GM21423 (cell line): ENCODE measurements at regions not wholly inside any gene's neighbourhood (a gene's known extent, or its start where the extent isn't known, plus 50 kb on each side); places are given as distances from the start of the nearest gene placed in this dataset.

Source experiments
- ATAC-seq: cut with Tn5 transposase; IDR thresholded peaks from one replicate; pipeline ENCODE4 v1.9.1; 2021; ENCODE audit warnings: mild to moderate bottlenecking, moderate library complexity; ENCODE audit not compliant: unreplicated experiment

- ATAC-seq: no peak
Measured at GRCh38 chr3:44048196-44048924, 193.3 kb upstream of the TOPAZ1 start.

DNA sequence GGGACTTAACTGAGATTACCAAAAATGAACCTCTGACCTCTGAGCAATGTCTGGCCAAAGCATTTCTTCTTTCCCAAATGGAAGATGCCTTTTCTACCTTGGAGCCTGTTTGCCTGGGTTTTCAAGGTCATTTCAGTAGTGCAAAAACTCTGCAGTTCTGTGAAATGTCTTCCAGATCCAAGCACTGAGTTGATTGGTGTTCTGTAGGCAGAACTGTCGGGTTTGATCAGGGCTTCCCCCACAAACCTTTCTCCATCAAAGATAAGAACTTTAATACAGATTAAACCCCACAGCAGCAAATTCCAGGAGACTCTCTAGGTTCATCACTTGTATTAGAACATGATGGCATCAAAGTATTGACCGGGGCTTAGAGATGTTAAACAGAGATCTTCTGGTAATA, 192.7 kb upstream of the TOPAZ1 start:
- no peak for ATAC-seq

GRCh38 chr3:44050101-44050500, 191.6 kb upstream of the TOPAZ1 start:
- ATAC-seq: no peak

GRCh38 chr3:44050867-44051266, 190.8 kb upstream of the TOPAZ1 start:
- no peak for ATAC-seq

GRCh38 chr3:44055951-44056350, 185.7 kb upstream of the TOPAZ1 start:
- ATAC-seq: no peak

- no peak for ATAC-seq
Measured at GRCh38 chr3:44056446-44057240, 185.0 kb upstream of the TOPAZ1 start.

DNA sequence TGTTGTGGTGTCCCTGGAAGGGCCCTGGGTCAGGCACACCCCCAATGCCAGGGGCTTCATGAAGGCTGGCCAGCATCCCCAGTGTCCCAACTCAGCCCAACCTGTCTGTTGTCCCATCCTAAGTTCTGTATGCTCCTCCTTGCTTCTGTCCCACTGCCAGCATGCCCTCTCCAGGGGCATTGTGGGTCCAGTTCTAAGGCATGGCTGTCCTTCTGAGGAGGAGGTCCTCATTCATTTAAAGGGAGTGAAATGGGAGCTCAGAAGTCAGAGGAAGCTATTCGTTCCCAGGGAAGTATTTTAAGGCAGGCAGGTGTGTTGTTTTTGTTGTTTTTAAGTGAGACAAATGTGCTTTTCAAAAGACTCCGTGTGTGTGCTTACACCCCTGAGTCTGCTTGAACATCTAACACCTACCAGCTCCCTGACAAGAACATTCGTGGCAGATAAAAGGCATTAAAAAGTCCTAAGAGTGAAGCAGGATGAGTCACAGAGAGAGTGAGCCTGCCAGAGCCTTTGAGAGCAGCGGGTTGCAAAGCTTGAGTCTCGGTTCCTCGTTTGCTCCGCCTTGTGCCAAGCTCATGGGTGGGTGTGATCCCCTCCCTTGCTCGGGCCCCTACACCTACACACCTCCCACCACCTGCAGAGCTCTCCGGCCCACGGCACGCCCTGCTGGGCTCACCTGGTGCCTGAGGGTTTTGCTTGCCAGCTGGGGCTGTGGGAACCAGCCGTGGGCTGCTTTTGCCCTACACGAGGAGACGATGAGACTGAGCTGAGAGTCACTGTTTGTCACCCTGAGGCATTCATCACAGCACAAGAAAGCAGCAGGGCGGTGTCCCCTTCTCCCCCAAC, 183.4 kb upstream of the TOPAZ1 start:
- peak; percentile 89 for ATAC-seq

DNA sequence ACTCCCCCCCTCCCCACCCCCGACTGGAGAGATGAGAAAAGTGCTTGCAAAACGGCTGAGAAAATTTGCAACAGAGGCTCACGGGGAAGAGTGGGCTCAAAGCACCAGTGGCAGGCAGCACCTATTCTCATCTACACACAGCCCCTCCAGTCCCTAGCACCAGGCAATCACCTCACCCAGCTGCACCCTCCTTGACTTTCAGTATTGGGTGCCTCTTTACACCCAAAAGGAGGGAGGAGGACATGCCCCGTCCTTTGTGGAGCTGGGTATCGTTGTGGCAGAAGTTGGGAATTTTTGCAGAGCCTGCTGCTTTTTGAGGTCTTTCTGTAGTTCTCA, 182.8 kb upstream of the TOPAZ1 start:
- peak; percentile 11 for ATAC-seq

- no peak for ATAC-seq
Measured at GRCh38 chr3:44060164-44060563, 181.5 kb upstream of the TOPAZ1 start.

GRCh38 chr3:44061268-44061667, 180.4 kb upstream of the TOPAZ1 start:
- no peak for ATAC-seq

GRCh38 chr3:44061961-44062360, 179.7 kb upstream of the TOPAZ1 start:
- ATAC-seq: no peak

DNA sequence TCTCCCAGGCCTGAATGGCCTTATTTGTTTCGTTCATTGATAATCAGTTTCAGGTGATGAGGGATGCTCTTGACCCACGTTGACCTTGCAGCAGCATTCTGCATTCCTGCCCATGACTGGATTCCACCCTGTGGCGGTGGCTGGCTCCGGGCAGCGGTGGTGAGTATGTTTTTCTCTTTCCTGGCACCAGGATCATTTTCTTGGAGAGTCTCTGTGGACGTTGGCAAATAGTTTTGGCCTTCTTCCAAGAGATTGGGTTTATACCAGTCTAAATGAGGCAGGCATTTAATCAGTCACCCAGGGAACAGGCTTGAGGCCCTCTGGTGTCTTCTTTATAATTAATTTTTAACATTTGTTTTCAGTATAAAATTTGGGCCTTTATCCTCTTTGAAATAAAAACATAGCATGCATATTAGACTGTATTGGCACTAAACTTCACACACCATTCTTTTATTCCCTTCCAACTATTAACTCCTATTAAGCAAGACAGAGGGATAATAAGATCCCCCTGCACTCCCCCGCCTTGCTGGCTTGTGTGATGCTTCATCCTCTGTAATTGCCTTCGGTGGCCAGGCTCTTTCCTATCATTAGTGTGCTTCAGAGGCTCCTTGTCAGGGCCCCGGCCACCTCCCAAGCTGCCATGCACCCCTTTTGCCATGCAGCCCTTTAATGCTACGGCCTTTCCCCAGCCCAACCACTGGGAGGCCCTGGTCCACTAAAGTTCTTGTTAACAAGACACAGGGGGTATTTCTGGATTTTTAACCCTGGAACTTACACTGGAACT, 176.2 kb upstream of the TOPAZ1 start:
- no peak for ATAC-seq

GRCh38 chr3:44066806-44067205, 174.9 kb upstream of the TOPAZ1 start:
- no peak for ATAC-seq

DNA sequence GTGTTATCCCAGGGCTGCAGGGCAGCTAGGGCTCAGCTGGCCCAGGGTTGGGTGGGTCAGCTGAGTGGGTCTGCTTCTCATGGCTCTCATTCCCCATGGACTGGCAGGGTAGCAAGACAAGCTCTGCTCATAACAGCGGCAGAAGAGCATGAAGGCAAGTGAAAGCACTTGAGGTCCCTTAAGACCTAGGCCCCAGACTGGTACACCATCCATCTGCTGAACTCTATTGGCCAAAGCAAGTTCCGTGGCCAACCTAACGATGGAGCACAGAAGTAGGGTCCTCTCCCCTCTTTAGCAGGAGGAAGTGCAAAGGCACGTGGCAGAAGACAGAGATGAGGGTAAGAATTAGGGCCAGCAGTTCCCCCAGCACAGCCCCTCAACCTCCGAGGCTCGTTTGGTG, 174.3 kb upstream of the TOPAZ1 start:
- ATAC-seq: no peak

GRCh38 chr3:44068753-44069152, 172.9 kb upstream of the TOPAZ1 start:
- no peak for ATAC-seq

DNA sequence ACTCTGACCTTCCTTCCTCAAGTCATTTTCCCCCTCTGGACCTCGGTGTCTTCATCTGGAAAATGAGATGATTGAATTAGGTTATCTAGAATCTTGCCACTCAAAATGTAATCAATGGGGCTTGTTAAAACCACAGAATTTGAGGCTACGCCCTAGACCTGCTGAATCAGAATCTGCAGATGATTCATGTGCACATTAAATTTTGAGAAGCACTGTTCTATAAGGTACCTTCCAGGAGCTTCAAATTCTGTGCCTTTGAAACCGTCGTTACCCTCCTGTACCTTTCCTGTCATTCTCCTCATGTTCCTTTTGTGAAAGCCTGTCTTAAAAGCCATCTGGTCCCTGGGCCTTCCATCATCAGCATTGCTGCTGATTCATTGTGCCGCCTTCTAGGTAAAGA, 172.4 kb upstream of the TOPAZ1 start:
- no peak for ATAC-seq

- no peak for ATAC-seq
Measured at GRCh38 chr3:44070841-44071546, 170.7 kb upstream of the TOPAZ1 start.

DNA sequence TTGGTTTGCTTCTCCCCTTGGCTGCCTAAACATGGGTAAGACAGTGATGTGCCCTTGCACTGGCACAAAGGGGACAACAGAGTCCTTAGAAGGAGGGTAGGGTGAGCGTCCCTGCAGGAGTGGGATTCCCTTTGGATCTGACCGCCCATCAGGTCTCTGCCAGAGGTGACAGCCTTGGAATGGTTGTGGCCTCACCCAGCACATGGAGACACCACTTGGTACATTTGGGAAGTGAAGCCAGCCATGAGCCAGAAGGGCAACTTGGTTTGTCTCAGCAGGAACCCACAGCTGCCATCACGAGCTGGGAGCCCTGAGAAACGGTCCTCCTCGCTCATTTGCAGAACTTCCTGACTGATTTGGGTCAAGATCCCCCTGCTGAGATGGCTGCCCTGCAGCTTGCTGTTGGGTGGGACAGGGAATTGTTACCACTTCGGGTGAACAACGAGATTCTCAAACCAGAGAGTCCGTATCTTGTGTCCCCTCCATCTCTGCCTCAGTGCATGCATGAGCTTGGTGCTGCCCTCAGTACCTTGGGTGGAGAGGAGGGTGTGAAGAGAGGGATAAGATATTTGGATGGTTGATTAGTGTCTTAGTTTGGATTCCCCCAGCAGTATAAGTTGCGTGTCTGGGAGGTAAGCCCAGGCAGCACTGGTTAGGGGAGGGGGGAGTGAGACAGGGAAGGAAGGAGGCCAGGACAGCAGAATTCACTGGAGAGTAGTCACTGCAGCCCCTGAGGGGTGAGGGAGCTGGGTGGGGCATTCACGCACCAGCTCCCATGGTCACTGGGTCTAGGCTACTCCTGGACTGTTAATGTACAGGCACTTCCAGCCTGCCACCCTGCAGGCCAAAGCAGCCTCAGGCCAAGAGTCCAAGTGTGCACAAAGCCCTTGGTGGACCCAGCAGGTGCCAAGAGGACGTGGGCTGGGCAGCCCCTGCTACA, 168.8 kb upstream of the TOPAZ1 start:
- ATAC-seq: no peak

- ATAC-seq: no peak
Measured at GRCh38 chr3:44074181-44074580, 167.5 kb upstream of the TOPAZ1 start.
